ENCODE measurements at regions not wholly inside any gene's neighbourhood (a gene's known extent, or its start where the extent isn't known, plus 50 kb on each side); places are given as distances from the start of the nearest gene placed in this dataset.

DNA sequence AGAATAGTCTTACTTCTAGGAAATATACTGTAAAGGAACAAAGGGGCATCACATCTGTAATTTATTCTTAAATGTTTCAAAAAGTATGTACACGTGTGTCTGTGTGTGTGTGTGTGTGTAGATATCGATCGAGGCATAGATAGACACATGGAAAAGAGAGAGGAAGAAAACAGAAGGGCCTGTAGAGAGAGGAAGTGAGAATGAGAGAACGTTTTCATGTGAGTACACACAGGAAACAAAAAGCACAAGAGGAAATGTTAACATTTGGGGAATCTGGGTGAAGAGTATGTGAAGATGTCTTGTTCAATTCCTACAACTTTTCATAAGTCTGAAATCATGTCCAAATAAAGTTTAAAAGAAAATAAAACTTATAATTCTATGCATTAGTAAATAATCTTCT lies 286.5 kb upstream of the SORCS1 start:
- DNase-seq = no peak

DNA sequence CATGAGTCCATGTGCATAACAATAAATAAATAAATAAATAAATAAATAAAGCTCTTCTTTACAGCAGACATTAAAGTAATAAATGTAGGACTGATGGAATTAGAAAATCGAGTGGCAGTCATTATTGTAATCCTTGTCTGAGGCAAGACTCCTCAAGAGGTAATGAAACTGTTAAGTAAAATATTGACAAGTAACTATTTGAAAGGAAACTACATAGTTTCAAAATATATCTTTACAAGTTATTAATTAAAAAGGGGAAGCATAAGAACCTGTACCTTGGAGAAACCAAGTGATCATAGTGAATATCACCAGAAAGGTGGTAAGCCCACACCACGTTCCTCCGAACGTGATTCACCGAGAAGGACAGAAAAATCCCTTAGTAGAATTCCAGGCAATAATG lies 285.6 kb upstream of the SORCS1 start:
- DNase-seq = no peak

DNA sequence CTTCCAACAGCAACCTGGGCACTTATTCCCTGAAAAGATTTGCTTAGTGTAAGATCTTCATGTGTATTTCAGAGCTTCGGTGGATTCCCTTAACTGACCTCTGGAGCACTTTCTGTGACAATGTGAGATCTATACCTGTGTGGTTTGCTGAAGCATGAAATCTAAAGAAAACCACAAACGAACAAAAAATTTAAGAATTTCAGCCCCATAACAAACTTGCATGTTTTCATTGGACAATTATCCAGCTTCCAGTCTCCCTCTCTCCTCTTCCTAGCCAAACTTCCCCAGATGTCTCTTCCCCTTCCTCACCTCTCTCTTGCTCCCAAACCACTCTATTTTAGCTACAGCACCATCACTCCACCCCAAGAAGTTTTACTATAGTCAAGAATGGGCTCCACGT lies 279.9 kb upstream of the SORCS1 start:
- DNase-seq = no peak

DNA sequence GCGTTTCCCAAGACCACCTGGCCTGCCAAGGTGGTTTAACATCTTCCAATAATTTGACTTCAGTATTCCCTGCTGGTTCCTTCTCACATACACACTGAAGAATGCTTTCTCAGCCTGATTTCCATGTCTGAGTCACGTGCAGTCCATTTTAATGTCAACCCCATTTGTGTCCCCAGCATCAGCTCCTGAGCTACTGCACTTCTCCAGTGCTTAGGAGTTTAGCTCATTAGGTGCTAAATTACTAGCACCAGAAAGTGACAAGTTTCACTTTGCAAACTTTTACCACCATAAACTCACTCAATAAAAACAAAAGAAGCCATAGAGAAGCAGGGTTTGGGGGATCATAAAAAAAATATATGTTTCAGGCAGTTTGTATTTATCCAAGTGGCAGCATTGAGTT lies 279.3 kb upstream of the SORCS1 start:
- no peak for DNase-seq

DNA sequence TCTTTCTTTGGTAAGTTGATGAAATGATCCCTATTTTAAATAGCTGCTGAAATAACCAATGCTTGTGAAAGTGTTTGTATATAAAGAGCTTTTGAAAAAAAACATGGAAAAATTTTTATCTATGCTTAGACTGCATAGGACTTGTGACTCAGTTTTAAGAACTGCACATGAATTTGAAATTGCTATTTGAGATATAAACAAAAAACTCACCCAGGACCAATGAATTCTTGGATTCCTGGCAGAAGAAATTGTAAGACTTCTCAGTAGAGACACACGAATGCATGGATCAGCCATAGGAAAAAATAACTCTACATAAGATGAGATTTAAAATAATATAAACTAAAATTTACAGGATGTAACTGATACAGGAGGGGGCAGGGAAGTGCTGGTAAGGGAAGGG lies 278.8 kb upstream of the SORCS1 start:
- no peak for DNase-seq

DNA sequence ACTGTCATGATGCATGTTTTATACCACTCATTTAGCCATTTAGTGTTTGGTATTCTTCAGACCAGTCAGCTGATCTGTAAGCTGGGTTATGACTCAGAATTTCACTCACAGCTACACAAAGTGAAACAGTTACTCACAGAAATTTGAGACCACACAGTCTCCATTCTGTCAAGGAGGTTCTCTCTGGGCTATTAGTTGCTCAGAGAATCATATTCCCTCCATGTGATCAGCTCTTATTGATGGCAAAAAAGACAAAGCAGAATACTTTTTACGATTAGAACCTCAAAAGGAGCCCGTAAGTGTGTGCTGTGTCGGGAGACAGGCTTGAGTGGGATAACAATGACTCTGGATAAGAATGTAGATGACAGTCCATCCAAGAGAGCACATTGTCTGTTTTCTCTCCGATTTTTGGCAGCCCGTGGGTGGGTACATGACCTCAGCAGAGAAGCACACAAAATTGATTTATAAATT lies 277.6 kb upstream of the SORCS1 start:
- no peak for DNase-seq

DNA sequence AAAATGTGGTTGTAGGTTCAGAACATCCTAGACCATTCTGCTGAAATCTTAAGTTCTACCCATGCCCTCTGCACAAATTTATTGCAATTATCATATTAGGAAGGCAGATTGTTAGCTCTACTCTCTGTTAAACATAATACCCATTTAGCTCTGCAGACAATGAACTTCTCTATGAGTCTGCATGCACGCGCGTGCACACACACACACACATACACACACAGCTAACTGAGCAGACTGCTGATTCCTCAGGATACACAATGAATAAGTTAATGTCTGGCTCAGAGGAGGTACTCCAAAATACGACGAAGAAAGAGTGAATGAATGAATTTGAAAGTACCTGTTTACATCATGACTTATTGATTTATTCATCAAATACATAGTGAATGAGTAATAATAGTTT lies 276.2 kb upstream of the SORCS1 start:
- no peak for DNase-seq

DNA sequence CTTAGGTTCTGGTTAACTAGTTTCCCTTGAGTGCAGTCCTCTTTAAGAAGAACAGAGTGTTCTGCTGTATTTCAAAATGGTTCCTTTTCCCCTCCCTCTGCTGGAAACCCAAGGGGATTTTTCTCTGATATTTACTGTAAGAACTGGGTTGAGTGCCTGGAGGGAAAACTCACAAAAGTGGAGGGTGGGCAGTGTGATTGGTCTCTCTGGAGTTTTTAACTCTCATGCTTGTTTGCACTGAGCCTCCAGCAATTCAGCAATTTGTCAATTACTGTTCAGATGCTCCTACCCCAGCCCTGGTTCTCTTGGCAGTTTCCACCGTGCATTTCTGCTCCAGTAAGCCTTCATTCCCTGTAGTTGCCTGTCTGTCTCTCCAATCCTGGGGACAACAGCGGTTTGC lies 273.4 kb upstream of the SORCS1 start:
- no peak for DNase-seq

DNA sequence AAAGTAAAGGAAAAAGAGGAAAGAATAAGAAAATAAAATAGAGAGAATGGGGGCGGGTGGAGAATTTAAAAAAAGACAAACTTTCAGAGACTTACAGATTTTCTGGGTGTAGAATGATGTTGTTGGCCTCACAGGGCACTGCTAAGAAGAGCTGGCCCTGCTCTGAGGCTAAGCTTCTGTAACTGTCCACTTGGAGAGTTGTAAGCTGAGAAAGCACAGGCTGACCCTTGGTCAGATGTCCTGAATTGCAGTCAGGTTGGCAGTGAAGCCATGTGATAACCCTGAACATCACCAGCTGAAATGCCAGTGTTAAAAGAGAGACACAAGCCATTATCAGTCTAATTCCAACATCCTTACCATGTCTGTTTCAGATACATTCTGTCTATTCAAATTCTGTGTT lies 272.1 kb upstream of the SORCS1 start:
- DNase-seq = no peak

DNA sequence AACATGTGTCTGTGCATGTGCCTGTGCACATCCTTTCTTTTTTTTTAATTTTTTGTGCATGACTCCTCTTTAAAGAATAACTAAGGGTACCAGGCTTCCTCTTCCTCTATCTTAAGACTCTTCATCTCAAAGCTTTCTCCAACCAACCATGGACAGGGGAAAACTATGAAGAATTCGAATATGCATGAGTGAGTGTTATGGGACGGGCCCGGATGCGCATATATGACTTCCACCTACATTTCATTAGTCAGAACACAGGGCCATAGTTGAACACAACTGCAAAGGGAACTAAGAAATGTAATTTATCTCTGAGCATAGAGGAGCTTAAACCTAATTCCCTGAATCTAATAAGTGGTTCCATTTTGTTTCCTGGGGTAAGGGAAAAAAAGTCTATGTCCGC lies 270.3 kb upstream of the SORCS1 start:
- no peak for DNase-seq

DNA sequence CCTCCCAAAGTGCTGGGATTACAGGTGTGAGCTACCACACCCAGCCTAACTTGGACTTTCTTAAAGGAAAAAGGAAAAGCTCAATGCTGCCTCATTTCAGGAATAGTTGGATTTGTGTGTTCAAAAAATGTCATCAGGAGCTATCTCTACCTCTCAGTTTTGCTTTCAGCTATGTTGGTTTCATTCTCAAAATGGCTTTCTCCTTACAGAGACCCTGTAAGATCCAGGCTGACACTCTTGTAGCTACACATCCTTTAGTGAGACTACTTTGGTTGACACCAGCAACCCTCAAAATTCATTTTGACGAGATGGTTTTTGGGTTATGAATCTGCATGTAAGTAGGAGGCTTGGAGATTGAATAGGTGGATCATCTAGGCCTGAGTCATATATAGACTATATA lies 269.7 kb upstream of the SORCS1 start:
- DNase-seq = no peak

DNA sequence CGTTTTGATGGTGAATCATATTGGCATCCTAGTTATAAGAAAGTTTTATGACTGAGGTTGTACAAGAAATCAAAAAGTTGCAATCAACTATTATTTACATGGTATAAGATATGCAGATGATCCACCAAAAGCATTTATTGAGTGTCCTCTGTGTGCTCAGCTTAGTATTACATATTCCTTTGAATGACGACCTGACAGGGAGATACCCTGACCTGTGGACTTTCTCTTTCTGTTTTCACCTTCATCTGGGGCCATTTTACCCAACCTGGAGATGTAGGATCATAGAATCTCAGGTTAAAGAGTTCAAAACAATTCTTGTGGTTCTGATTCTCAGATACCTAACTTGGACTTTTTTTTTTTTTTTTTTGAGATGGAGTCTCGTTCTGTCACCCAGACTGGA lies 269.1 kb upstream of the SORCS1 start:
- no peak for DNase-seq

DNA sequence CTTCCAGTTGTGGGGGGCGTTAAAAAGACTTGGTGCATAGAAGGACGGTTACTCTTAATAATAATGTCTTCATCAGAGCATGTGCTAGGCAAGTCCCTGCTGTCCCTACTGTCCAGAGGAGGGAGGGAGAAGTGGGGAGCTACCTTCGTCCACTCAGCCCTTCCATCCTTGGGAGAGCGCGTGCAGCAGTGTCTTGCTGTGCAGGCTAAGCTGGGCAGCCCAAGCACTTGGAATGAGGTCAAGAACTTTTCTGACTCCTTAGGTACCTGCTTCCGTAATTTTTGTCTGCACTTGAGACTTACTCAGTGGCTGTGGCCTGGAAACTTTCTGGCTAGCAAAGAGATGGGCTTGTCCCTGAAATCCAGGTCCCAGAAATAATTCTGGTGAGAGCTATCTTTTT lies 265.9 kb upstream of the SORCS1 start:
- DNase-seq = no peak

DNA sequence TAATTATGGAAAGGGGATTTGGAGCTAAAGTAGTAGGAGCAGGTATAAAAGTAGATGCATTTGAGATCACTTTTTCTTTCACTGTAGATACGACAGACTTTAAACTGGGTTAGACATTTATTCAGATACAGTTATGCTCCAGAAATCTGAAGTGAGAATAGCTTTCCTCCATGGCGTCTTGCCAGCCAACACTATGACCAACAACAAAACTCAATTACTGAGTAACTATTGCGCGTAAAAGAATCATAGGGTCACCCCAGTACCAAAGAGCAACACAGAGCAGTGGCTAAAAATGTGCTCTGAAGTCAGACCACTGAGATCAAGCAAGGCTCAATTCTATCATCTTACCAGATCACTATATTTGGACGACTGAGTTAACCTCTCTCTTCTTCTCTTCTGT lies 262.5 kb upstream of the SORCS1 start:
- no peak for DNase-seq

DNA sequence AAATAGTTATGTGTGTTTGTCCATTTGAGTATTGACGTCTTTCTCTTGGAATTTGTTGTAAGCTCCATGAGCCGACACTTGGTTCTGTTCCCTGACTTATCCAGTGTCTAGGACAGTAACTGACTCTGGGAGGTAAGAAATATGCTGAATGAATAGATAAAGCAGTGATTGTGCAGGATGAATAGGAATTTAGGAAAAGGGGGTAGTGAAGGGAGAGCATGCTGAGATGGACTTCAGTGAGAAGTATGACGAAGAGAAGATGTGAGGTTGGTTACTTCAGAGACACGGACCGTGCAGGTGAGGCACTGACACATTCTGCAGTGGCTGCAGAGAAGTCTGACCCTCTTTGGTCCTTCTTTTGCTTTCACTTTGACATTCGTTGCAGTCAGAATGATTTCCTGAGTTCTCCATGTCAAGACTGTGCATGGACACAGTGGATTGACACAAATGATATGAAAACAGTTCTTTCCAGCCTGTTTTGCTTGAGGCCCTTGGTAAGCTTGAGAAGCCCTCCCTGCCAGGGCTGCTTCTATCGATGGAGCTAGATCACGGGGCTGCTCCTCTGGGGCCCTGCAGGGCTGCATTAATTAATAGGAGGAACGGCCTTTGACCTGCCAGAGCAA lies 261.5 kb upstream of the SORCS1 start:
- no peak for DNase-seq

DNA sequence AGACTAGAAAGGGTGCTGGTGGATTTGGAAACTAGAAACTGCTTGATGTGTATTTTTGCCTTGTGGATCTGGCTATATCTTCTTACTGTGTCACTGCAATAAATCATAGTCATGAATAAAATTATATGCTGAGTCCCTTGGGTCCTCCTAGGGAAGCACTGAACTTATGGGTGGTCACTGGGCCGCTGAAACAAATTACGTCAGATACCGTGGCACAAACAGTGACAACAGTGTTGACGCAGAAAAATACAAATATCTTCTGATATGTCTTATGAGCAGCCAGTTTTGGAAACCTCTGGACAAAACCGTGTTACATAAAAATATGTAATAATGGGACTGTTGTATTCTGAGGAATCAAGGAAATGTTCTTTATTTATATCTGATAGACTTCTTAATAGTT lies 260.1 kb upstream of the SORCS1 start:
- DNase-seq = no peak

DNA sequence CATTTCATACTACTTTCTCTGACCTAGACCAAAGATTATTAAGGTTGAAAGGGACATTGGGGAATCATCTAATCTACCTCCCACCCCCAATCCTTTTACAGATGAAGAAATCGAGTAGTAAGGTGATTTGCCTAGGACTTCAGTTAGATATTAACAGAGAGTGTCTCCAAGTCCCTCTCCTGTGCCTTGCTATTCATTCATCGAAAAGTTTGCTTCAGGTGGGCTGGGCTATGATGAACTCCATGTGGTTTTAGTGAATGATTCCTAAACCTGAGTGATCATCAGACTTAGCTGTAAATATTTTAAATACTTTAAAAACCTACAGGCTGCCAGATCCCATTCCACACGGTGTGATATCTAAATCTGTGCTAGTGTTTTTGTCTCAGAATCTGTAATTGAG lies 259.4 kb upstream of the SORCS1 start:
- DNase-seq = no peak

DNA sequence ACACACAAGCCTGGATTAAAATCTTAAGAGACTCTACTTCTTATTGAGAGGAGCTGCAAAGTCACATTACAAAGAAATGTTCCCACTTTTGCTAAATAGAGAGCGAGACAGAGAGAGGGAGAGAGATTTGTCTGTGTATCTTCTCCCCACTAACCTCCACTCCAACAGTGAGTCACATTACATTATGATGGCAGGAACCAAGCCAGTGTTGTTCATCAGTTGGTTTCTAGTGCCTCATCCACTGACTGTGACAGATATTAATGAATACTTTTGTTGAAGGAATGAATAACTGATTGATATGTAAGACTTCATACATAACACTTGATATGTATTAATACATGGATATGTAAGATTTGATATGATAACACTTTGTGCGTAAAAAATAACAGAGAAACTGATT lies 258.2 kb upstream of the SORCS1 start:
- DNase-seq = no peak

DNA sequence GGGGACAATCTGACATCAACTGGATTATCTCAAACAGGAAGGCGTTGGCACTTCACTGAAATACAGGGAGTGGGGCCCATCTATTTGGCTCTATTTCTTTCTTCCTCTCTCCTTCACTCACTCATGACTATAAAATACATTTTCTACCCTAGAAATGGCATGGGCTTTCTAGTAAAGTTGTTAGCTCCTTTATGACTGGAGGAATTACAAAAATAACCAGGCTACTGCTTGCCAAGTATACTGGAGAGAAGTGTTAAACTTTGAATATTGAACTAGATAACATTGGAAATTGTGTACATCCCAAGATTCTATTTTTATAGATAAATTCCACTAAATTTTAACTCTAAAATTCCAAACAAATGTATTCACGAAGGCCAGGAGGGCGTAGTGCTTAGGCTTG lies 255.7 kb upstream of the SORCS1 start:
- no peak for DNase-seq

DNA sequence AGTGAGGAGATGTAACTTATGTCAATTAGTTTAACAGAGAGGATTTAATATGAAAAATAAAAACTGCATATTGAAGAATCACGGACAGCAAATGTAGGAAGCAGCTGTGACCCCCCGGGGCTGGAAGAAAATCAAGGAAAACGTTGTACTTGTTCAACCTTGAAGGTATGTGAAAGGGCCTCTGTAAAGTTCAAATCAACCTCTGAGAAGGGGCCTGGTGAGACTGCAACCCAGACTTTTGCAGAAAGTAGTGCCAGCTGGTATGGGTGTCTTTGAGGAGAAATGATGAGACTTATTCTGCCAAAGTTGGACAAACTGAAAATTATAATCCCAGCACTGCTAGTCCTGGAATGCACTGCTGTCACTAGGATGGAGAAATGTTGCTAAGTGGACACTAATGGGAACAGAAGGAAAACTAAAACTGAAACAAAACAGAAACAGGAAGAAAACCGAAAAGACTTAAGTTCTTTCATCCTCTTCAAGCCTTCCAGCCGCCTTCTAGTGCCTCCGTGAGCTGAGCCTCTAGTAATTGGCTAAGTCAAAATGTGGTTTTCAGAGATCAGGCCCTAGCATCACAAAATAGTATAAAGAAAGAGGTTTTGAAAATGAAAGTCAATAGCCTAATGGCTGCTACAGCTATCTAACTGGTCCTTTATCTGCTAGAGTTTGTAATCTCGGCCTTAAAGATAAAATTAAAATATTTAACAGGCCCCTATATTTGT lies 253.7 kb upstream of the SORCS1 start:
- no peak for DNase-seq

DNA sequence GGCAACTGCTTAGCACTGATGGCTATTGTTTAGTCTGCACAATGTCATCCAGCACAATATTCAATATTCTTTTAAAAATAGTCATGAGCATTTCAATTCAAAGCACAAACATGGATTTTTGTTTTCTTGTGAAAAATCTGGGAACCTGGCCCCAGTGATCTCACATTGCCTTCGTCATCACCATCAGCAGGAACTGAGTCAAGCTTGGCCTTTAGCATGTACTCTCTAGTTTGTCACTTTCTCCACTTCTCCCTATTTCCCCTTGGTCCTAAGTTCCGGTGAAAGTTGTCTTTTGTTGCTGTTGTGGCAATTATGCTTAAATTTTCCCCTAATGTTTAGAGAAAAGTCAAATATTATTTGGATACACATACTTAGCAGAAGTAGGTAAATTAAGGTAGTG lies 252.9 kb upstream of the SORCS1 start:
- DNase-seq = no peak

DNA sequence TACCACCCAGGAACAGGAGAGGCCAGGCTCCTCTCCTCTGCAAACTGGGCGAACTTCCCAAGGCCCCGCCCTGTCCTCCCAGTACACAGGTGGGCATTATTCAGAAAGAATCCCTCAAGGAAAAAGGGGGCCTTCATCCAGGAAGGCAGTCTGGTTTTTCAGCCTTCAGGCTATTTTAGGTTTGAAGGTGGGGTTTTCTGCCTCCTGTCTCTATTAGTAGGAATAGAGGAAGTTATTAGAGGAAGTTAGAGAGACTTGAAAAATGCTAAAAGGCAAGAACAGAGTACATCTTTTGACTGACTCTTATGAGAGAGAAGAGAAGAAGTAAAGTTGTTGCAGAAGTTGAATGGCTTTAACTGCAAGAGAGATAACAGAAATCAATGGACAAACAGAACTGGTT lies 250.9 kb upstream of the SORCS1 start:
- no peak for DNase-seq

DNA sequence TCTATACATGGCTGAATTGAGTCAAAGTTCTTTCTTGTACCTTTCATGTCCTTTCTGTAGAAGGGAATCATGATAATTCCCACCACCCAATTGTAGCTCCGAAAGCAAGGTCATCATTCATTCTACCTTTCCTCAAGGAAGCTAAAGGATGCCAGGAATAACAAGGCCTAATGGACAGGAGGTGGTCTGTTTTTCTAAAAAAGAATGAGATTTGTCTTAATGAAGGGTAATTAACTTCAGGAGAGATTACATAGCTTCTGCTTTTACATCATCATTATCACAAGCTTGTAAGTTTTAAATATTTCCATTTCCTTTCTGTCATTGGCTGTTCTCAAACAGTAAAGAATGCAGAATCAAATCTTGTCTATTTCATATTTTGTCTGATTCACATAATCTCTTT lies 249.5 kb upstream of the SORCS1 start:
- DNase-seq = no peak

DNA sequence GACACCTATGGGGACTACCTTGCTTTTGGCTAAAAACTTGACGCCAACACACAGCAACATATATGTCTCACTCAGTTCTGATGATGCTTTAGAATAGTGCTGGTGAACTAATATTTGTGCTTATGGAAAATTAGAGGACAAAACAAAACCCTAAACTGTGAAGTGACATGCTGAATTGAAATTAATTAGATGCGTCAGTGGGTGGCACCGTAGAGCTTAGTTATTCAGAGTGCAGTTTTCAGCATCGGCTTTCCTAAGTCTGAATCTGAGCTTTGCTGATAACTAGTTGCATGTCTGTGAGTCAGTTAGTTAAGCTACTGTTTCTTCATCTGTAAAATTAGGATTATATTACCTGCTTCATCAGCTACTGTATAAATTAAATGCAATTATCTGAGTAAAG lies 245.0 kb upstream of the SORCS1 start:
- no peak for DNase-seq

DNA sequence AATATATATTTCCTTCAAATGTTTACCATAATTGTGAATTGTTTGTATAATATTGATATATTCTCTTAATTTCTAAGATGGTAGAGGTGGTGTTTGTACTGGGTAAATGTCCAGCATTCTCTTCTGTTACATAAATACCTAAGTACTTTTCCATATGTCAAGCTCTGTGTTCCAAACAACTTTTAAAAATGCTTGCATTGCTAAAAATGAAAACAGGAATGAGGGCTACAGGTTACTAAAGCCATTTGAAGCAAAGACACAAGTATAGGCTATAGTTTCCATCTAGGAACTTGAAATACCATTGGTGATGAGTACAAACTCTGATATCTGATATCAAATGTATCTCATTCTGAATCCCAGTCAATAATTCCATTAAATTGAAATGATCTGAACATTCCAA lies 233.6 kb upstream of the SORCS1 start:
- no peak for DNase-seq
